CD1c-positive myeloid dendritic cell (primary cell): ENCODE measurements at regions not wholly inside any gene's neighbourhood (a gene's known extent, or its start where the extent isn't known, plus 50 kb on each side); places are given as distances from the start of the nearest gene placed in this dataset.
A peak's percentile ranks its signal among the peaks of the same experiment; 100 is the strongest.
"Not testable (repeated sequence)": the region's sequence is repeated elsewhere in the genome, so short reads cannot be mapped to it uniquely, and the experiment has no call there.

Experiments
- DNase-seq: peaks from one replicate; pipeline ENCODE4 v3.0.0-alpha.2; 2016; ENCODE audit errors: extremely low spot score

DNA sequence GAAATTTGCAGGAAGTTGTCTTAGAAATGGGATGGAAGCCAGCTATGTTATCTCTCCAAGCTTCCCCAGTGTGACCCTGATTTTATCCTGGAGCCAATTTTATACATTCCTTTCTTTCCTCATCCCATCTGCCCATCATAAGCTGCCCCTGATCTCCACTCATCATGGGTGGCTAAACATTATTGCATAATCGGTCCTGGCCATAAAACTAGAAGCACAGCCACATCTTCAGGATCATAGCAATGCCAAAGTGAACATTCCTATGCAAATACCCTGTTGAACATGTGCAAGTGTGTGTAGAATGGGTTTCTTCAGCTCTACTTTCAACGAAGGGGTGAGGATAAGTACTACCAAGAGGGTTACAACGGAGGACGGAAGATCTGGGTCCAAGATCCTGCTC is 50.6 kb upstream of the COG2 start:
- no peak for DNase-seq

DNA sequence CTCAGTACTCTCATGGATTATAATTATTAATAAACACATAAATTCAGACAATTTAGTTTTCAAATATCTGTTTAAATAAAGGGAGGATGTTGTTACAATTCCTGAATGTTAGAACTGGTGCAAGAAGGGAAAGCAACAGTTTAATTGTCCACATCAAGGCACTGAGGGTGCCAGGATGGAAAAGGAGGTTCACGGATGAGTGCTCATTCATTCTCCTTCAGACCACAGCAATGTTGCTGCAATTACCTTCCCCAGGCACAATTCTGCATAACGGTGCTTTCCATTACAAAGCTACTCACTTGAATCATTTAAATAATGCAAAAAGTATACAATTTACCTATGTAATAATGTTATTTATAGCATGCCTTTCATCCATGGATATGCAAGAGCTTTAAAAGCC is 52.3 kb upstream of the COG2 start:
- no peak for DNase-seq

DNA sequence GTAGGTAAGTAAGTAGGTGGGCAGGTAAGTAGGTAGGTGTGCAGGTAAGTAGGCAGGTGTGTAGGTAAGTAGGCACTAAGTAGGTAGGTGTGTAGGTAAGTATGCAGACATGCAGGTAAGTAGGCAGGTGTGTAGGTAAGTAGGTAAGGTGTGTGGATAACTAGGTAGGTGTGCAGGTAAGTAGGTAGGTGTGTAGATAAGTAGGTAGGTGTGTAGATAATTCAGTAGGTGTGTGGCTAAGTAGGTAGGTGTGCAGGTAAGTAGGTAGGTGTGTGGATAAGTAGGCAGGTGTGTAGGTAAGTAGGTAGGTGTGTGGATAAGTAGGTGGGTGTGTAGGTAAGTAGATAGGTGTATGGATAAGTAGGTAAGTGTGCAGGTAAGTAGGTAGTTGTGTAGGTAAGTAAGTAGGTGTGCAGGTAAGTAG is 53.9 kb upstream of the COG2 start:
- DNase-seq, result no peak

DNA sequence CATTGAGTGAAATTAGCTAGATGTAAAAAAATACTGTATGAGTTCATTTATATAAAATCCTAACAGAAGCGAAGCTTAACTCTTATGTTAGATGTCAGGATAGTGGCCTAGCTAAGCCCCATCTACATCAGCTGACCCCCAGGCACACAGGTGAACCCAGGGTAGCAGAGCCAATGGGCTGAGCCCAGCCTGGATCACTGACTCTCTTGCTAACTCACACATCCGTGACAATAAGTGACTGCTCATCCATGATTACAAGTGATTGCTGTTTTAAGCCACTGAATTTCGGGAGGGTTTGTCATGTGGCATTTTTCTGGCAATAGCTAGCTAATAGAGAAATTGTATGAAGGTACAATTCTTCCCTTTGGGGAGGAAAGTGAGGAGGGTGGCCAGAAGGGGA is 55.2 kb upstream of the COG2 start:
- no peak for DNase-seq

DNA sequence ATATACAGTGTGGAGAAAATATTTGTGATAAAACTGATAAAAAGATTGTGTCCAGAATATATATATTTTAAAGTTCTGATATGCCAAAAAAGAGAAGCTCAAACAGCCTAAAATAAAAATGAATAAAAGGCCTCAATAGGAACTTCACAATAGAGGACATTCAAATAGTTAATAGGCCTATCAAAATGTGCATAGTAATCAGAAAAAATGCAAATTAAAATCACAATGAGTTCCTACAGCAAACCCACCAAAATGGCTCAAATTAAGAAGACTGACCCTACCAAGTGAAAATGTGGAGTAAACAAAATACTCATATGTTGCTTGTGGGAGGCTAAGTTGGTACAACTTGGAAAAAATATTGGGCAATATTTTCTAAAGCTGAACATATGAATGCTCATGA is 57.6 kb upstream of the COG2 start:
- DNase-seq, result no peak

DNA sequence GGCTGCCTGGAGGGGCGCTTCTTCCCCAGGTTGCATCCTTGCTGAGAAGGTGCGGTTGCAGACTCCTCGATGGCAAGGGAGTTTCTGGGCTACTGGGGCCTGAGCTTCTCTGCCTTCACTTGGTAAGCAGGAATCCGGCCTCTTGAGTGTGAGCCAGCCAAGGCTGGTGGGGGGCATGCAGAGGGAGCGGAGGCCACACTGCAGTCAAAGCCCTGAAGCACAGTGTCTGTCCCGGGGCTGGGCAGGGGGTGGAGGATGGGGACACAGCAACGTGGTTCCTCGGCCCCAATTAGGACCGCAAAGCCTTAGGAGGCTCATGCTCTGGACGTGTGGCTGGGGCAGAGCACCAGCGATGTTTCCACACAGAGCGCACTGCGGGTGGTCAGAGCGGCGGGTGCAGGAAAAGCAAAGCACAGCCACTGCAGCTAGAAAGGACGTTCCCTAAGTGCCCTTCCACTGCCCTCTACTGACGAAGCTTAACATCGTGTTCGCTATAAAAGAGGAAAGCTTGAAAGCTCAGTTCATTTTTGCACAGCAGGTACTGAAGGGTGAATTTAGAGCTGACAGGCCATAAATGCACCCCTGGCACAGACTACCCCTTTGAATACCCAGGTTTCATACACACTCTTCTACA is 60.7 kb upstream of the COG2 start:
- DNase-seq, result no peak

DNA sequence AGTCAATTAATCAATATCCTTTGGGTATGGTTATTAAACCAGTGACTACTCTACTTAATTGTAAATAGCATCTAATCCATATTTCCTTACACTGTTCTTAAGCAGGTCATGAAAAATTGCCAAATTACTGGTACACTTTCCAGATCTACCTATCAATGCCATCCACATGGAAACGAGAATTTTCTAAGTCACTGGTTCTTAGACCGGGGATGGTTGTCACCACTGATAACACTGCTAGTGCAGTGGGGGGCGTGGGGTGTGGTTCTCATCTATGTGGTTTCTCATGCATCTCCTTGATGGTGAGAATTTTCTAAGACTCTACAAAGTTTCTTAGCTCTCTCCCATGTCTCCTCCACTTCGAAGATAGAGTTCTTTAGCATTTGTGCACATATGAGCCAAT is 63.7 kb upstream of the COG2 start:
- no peak for DNase-seq

DNA sequence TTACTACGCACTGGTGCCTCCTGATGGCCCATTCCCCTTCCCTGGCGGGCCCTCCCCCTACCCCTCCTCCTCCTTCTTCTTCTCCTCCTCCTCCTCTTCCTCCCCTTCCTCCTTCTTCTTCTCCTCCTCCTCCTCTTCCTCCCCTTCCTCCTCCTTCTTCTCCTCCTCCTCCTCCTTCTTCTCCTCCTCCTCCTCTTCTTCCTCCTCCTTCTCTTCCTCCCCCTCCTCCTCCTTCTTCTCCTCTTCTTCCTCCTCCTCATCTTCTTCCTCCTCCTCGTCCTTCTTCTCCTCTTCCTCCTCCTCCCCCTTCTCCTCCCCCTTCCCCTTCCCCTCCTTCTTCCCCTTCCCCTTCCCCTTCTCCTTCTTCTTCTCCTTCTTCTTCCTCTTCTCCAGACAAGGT is 64.7 kb upstream of the COG2 start:
- DNase-seq, result no peak

DNA sequence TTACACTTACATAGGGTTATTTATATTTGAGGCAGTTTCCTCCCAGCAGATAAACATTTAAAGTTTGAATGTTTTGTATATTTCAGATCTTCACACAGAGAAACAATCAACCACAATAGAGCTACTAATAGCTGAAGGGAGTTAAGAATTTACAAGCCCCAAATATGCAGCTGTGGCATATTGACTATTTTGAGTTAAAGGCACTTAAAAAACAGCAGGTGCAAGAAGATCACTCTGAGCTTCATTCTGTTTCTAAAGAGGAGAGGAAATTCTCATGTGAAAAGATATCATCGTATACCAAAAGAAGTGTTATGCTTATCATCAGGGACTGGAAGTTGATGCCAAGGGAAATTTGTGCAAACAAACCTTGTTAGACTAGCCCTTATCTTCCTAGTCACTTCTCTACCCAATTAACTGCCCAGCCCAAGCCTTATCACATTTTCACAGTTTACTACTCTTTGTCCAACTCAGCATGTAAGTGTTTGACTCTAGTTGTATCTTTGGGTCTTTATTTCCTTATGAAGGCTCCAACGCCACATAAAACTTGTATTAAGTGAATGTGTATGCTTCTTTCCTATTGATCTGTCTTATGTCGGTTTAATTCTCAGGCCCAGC is 66.3 kb upstream of the COG2 start:
- no peak for DNase-seq

DNA sequence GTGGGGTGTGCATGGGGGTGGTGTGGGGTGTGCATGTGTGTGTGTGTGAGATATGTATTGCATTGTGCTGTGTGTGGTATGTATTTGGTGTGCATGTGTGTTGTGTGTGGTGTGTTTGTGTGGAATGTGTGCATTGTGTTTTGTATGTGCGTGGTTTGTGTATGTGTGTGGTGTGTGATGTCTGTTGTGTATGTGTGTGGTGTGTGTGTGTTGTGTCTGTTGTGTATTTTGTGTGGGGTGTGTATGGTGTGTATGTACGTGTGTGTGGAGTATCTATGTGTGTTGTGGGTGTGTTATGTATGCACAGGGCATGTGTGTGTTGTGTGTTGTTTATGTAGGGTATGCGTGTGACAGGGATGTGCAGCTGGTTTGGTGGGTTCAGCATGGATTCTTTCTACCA is 67.8 kb upstream of the COG2 start:
- no peak for DNase-seq

DNA sequence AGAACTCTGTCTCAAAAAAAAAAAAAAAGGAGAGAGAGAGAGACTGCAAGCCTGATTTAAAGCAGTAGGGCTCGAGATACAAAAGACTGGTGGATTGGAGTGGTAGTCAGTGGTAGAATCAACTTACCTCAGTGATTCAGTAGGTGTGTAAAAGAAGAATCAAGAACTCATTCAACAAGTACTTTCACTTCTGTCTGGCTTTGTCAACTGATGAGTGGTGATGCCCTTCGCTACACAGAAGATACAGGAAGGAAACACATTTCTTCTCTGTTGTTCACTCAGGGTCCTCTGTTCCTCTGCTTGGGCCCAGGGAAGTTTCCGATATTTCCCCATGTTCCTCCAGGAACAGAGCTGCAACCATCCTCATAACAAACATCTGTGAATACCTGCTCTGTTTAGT is 68.6 kb upstream of the COG2 start:
- DNase-seq, result no peak

DNA sequence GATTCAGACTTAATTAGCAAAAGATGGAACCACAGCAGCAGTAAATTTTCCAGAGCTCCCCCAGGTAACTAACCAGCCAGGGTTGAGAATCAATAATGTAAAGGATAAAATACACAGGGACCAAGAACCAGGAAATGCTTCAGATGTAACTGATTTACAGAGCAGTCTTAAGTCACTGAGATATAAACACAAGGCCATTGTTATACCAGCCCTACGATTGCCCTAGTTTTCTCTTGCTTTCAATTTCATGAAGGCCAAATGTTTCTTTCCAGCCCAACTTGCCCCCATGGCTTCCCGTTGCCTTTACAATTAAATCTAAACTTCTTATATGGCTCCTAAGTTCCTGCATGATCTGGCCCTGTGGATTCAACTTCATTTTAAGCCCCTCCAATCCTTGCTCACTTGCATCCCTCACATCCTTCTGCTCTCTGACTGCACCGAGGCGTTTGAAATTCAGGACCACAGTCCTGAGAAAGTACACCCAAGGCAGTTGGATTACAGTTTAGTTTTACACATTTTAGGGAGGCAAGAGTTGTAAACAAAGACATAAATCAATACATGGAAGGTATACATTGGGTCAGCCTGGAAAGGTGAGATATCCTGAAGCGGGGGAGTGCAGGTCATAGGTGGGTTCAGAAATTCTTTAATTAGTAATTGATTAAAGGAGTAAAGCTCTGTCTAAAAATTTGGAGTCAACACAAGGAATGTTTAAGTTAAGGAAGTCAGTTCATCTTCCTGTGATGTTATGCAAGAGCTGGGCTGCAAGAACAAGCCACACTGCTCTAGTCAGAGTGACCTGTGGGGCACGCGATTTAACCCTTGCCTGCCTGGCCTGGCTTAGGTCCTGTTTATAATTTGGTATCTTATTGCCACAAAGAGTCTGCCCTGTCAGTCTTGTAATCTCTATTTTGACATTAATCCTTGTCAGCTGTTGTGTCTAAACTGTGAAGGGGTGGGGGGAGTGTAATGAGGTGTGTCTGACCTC is 69.9 kb upstream of the COG2 start:
- DNase-seq, result peak; percentile 17

DNA sequence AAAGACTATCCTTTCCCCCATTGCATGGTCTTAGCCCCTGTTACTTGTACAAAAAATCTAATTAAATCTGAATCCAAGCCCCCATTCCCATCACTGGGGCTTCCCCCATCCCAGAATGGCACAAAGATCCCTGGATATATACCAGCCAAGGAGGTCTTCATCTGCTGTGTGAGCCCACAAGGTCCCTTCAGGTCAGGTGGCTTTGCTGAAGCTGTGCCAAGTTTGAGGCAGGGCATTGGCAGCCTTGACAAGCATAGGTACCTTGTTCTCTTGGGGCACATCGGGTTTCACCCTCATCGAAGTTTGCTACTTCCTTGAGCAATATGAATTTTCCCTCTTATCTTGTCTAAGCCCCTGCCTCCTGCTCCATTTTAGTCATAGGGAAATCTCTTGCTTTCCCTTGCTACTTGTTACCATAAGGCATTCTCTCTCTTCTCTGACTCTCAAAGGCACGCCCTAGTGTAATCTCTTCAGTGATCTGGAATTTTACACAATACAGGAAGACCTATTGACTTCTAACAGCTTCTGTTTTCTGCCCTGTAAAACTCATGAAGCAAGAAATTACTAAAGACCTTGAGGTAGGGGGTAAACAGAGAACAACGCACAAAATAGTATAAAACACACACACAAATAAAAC is 71.4 kb upstream of the COG2 start:
- no peak for DNase-seq

DNA sequence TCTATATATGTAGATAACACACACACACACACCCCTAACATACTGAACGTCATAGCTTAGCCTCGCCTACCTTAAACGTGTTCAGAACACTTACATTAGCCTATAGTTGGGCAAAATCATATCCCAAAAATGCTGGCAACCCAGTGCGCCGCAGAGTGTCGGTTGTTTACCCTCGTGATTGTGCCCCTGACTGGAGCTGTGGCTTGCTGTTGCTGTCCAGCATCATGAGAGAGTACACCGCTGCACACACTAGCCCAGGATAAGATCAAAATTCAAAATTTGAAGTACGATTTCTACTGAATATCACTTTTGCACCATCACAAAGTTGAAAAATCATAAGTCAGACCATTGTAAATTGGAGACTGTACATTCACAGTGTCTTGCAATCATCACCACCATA is 73.1 kb upstream of the COG2 start:
- DNase-seq, result no peak

DNA sequence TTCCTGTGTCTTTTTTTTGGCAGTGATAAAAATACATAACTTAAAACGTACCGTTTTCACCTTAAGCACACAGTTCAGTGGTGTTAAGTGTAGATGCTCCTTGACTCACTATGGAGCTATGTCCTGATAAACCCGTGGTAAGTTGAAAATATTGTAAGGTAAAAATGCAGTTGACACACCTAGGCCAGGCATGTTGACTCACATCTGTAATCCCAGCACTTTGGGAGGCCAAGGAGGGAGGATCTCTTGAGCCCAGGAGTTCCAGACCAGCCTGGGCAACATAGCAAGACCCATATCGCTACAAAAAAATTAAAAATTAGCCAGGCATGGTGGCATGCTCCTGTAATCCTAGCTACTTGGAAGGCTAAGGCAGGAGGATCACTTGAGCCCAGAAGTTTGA is 73.6 kb upstream of the COG2 start:
- DNase-seq, result no peak

DNA sequence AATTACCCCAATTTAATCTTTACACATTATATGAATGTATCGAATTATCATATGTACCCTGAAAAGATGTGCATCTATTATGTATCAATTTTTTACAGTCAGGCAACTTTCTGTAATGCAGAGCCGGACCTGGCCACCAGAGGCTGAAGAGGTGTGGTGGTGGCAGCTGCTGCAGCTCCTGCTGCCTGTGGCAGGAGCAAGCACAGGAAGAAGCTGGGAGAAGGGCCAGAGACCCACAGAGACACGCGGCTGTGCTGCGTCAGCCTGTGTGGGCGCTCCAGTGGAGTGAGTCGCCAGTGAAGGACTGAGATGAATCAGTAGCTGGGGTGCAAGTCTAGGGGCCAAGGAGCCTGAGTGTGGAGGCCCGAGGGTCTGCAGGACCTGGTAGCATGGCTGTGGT is 74.3 kb upstream of the COG2 start:
- no peak for DNase-seq

DNA sequence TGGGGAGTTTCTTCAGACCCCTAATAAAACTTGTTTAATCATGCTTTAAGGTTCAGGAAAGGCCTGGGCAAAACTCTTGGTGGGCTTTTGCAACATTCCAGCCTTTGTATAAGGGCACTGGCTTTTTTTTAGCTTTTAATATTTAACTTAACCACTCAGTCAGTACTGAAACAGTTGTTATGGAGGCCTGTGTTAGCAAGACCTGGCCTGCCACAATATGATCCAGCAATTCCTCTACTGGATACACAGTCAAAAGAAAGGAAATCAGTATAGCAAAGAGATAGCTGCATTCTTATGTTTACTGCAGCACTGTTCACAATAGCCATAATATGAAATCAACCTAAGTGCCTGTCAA is 75.1 kb upstream of the COG2 start:
- no peak for DNase-seq

DNA sequence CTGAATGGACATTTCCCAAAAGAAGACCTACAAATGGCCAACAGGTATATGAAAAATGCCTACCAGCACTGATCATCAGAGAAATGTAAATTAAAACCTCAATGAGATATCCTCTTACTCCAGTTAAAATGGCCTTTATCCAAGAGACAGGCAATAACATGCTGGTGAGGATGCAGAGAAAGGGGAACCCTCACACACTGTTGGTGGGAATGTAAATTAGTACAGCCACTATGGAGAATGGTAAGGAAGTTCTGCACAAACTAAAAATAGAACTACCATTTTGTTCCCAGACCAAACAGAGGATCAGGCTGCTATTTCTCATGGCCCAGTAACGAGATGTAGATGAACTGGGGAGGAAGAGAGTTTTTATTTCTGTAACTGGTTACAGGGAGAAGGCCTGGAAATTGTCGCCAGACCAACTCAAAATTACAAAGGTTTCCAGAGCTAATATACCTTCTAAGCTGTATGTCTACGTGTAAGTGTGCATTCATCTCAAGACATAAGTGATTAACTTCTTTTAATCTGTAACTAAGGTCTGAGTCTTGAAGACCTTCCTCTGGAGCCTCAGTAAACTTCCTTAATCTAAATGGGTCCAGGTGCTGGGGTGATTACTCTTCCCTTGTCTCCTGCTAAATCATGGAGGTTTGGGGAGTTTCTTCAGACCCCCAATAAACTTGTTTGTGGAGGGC is 75.6 kb upstream of the COG2 start:
- not testable (repeated sequence) for DNase-seq

DNA sequence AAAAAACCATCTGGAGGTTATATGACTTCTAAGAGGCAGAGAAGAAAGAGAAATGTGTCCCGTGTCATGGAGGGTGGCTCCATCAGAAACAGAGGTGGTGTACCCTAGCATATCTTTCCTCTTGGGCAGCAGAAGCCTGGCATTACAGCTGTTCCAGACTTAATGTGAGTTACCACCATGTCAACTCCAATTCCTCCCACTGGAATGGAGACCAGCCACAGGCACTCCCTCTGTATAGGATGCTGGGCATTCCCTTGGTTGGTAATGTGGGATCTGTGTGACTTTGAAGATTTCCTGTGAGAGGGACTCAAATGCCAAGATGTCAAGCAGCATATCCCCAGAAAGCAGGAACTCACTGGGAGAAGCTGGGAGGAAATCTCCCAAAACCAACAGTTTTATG is 77.1 kb upstream of the COG2 start:
- no peak for DNase-seq

DNA sequence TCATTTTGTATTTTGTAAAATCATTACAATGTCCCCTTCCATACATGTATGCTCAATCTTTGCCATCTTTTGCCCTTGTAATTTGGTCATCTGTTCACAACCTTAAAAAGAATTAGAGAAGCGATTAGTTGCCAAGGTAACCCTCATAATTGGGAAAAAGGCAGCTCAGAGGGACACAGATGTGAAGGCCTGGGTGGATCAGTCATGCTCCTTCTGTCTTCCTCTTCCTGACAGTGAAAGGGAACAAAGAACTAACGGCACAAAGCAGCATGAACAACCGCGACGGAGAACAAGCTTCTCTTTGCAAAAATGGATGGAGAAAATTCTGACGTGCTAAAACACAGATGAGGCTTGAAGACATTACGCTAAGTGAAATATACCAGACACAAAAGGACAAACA is 78.7 kb upstream of the COG2 start:
- no peak for DNase-seq

DNA sequence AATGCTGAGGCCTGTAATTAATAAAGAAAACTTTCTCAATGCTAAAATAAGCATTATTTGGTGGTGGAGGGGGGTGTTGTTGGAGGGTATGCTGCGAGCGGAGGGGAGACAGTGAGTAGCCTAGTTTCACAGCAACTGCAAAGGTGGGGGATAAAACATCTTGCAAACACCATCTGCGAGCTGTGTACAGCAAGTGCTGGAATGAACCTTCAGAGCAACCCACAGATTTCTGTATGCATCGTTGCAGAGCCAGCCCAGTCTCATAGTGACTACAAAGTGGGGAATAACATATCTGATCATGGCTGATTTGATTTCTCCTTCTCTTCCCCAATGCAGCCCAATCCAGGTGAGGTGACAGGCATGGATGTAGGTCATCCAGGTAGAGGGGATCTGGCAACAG is 80.7 kb upstream of the COG2 start:
- DNase-seq, result no peak

DNA sequence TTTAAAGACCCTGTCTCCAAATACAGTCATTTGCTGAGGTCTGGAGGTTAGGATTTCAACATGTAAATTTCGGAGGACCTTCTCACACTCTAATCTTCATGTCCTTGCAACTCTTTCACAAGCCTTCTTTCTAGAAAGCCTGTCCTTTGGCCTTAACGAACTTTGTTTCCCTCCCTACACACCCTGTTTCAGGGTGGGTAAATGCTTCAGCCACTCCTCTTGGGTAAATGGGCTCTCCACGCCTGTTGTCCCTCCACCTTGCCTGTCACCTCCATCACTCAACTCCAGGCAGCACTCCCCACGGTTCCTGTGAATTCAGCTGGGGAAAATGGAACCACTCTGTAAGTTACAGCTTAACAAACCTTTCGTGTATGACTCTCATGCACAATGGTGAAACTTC is 84.0 kb upstream of the COG2 start:
- DNase-seq, result no peak
